PC-3 (cell line): ENCODE measurements at regions not wholly inside any gene's neighbourhood (a gene's known extent, or its start where the extent isn't known, plus 50 kb on each side); places are given as distances from the start of the nearest gene placed in this dataset.

ENCODE experiments used
- ATAC-seq: fragments of 200-7000 bp; cut with Tn5 transposase; 2 replicates; pipeline ENCODE4 v1.9.1; 2020; ENCODE audit warnings: mild to moderate bottlenecking, moderate library complexity
- BruUV-seq: library from RNA; stranded (reverse); fragments of 400-500 nt; replicated peaks from 2 replicates; lab custom pipeline; 2021; lab: Mats Ljungman, UMichigan
- CTCF ChIA-PET: fragments of 300-600 bp; sonication (Branson Sonifier 250); formaldehyde crosslinking; loops from one replicate; lab custom pipeline; 2022; ENCODE audit warnings: antibody characterized with exemption; lab: Charles Lee
- POLR2A ChIA-PET: fragments of 300-600 bp; sonication (Branson Sonifier 250); formaldehyde crosslinking; loops from one replicate; lab custom pipeline; 2022; ENCODE audit warnings: antibody characterized with exemption; ENCODE audit not compliant: unreplicated experiment; lab: Charles Lee
- DNase-seq: peaks from one replicate; pipeline ENCODE4 v3.0.0-alpha.2; 2015
- H2AFZ ChIP-seq: fragments of 300-600 bp; sonication (generic); 2 replicates; pipeline ENCODE4 v1.6.0; 2016; ENCODE audit warnings: antibody characterized with exemption, low read length
- H3F3A ChIP-seq: fragments of 300-600 bp; sonication (generic); one replicate; pipeline ENCODE4 v1.6.0; 2017; ENCODE audit warnings: antibody characterized with exemption, low read length, control low read depth, mild to moderate bottlenecking; ENCODE audit not compliant: unreplicated experiment
- H3K27ac ChIP-seq: fragments of 300-600 bp; sonication (generic); 2 replicates; pipeline ENCODE4 v1.5.1; 2016; ENCODE audit warnings: mild to moderate bottlenecking, low read length
- H3K27me3 ChIP-seq: fragments of 300-600 bp; sonication (generic); 2 replicates; pipeline ENCODE4 v1.6.1; 2016; ENCODE audit warnings: low read length, mixed read lengths
- H3K36me3 ChIP-seq: fragments of 300-600 bp; sonication (generic); 2 replicates; pipeline ENCODE4 v1.6.1; 2016; ENCODE audit warnings: low read depth, mixed run types, low read length, mixed read lengths
- H3K4me1 ChIP-seq: fragments of 300-600 bp; sonication (generic); 2 replicates; pipeline ENCODE4 v1.5.1; 2016; ENCODE audit warnings: low read length; ENCODE audit not compliant: insufficient read depth
- H3K4me2 ChIP-seq: fragments of 300-600 bp; sonication (generic); 2 replicates; pipeline ENCODE4 v1.6.0; 2016; ENCODE audit warnings: low read length
- H3K4me3 ChIP-seq: fragments of 300-600 bp; sonication (generic); 2 replicates; pipeline ENCODE4 v1.5.1; 2016; ENCODE audit warnings: mild to moderate bottlenecking, low read length, mixed read lengths
- H3K79me2 ChIP-seq: fragments of 300-600 bp; sonication (generic); 2 replicates; pipeline ENCODE4 v1.6.1; 2017; ENCODE audit warnings: low read length, mixed read lengths
- H3K9ac ChIP-seq: fragments of 300-600 bp; sonication (generic); 2 replicates; pipeline ENCODE4 v1.6.0; 2016; ENCODE audit warnings: mild to moderate bottlenecking, low read length
- H3K9me2 ChIP-seq: fragments of 300-600 bp; sonication (generic); replicated peaks from 2 replicates; pipeline ENCODE4 v1.6.1; 2016; ENCODE audit warnings: mixed run types, low read length, mixed read lengths
- H3K9me3 ChIP-seq: fragments of 300-600 bp; sonication (generic); 2 replicates; pipeline ENCODE4 v1.6.1; 2016; ENCODE audit warnings: low read length, mixed read lengths
- H4K20me1 ChIP-seq: fragments of 300-600 bp; sonication (generic); 2 replicates; pipeline ENCODE4 v1.6.1; 2016; ENCODE audit warnings: low read length, mixed read lengths
- EZH2 ChIP-seq: fragments of 300-600 bp; sonication (generic); IDR thresholded peaks from one replicate; pipeline ENCODE4 v1.6.1; 2017; ENCODE audit warnings: antibody characterized with exemption, mild to moderate bottlenecking, low read length; ENCODE audit not compliant: unreplicated experiment
- EZH2phosphoT487 ChIP-seq: fragments of 300-600 bp; sonication (generic); IDR thresholded peaks from 2 replicates; pipeline ENCODE4 v1.6.1; 2018; ENCODE audit warnings: mild to moderate bottlenecking, antibody characterized with exemption, low read length, borderline replicate concordance
- intact Hi-C: fragments of 100-400 bp; cut with micrococcal nuclease; formaldehyde crosslinking; loops from 2 replicates; pipeline ENCODE4 v1.9.0; 2023
- TF ChIP-seq, protein P1 (sequence below): fragments of 300-600 bp; sonication (generic); conservative IDR thresholded peaks from 2 replicates; pipeline ENCODE4 v1.5.1; 2017; ENCODE audit warnings: antibody characterized with exemption, low read depth, mild to moderate bottlenecking, low read length

DNA sequence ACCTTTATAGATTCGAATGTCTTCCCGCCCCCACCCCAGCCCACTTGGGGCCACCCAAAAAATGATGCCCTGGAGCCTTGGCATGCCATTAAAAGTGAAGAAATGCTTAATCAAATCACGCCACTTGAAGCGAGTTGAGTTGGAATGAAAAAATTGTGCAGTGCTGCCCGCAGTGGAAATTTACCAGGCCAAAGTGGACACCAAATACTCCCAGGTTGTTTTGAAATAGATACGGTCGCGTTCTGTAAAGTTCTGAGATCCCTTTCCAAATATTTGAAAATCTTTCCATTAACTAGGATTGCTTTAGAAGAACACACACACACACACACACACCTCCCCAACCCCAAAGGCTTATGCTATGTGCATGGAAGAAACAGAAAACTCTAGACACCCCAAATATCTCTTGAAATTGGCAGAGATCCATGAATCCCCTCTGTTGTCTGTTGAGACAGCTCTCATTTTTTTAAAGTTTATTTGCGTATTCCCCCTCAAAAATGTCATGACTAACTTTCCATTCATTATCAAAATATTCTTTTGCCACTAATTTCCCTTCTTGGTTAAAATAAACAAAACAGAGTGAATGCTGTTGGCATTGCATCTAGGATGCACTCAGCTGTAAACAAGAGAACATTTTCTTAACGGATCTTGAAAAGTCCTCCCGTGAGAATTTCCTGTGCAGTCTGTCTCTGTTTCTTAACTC lies 142.3 kb upstream of the KCNE2 start:
- ChIA-PET CTCF (no interaction called here), POLR2A (no interaction called here)
- H3K79me2 ChIP-seq: no peaks in the 10 kb centered on the region
- BruUV-seq: no TSS peak
- H3K4me3 ChIP-seq: no peak overlapping the region
- H3K9ac ChIP-seq: no peak overlapping the region
- no peaks in the 10 kb centered on the region for H3K9me3 ChIP-seq
- peaks cover 30% of the 10 kb centered on the region for H3K27me3 ChIP-seq
- no peak overlapping the region for H3K4me2 ChIP-seq
- no peaks in the 10 kb centered on the region for H3K36me3 ChIP-seq
- no peaks in the 10 kb centered on the region for H3K9me2 ChIP-seq
- H2AFZ ChIP-seq: no peak overlapping the region
- H3F3A ChIP-seq: no peaks in the 10 kb centered on the region
- ATAC-seq (no peak), DNase-seq (no peak)
- TF ChIP-seq, protein P1, sequence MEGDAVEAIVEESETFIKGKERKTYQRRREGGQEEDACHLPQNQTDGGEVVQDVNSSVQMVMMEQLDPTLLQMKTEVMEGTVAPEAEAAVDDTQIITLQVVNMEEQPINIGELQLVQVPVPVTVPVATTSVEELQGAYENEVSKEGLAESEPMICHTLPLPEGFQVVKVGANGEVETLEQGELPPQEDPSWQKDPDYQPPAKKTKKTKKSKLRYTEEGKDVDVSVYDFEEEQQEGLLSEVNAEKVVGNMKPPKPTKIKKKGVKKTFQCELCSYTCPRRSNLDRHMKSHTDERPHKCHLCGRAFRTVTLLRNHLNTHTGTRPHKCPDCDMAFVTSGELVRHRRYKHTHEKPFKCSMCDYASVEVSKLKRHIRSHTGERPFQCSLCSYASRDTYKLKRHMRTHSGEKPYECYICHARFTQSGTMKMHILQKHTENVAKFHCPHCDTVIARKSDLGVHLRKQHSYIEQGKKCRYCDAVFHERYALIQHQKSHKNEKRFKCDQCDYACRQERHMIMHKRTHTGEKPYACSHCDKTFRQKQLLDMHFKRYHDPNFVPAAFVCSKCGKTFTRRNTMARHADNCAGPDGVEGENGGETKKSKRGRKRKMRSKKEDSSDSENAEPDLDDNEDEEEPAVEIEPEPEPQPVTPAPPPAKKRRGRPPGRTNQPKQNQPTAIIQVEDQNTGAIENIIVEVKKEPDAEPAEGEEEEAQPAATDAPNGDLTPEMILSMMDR: no peak
- no peak for TF ChIP-seq EZH2
- no peaks in the 10 kb centered on the region for H3K4me1 ChIP-seq
- no peaks in the 10 kb centered on the region for H4K20me1 ChIP-seq
- no peak overlapping the region for H3K27ac ChIP-seq
- intact Hi-C loops: no loop called here

DNA sequence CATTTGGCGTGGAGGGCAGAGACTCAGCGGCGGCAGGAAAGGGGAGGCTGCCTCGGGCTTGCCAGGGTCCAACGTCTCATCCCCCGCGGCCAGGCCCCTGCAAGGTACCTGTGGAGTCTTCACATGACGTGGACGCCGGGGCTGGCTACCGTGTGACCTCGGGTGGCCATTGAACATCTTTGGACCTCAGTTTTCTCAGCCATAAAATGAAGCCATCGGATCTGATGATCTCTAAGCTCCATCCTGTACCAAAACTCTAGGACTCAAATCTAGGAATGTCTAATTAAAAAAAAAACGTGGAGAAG lies 141.8 kb upstream of the KCNE2 start:
- no peak overlapping the region for H3K4me2 ChIP-seq
- ATAC-seq: no peak
- intact Hi-C loops: no loop called here
- BruUV-seq: no TSS peak
- H3K9me3 ChIP-seq: no peaks in the 10 kb centered on the region
- peaks cover 30% of the 10 kb centered on the region for H3K27me3 ChIP-seq
- no peak overlapping the region for H2AFZ ChIP-seq
- no peak overlapping the region for H3K4me3 ChIP-seq
- no peaks in the 10 kb centered on the region for H3K4me1 ChIP-seq
- H3K9me2 ChIP-seq: no peaks in the 10 kb centered on the region
- no peaks in the 10 kb centered on the region for H3K36me3 ChIP-seq
- H3K79me2 ChIP-seq: no peaks in the 10 kb centered on the region
- no peaks in the 10 kb centered on the region for H3F3A ChIP-seq
- POLR2A ChIA-PET: no interaction called here
- CTCF ChIA-PET: no interaction called here
- no peaks in the 10 kb centered on the region for H4K20me1 ChIP-seq
- no peak overlapping the region for H3K9ac ChIP-seq
- DNase-seq: no peak
- no peak overlapping the region for H3K27ac ChIP-seq
- TF ChIP-seq EZH2phosphoT487 (no peak), EZH2 (no peak)
- TF ChIP-seq, protein P1: no peak

DNA sequence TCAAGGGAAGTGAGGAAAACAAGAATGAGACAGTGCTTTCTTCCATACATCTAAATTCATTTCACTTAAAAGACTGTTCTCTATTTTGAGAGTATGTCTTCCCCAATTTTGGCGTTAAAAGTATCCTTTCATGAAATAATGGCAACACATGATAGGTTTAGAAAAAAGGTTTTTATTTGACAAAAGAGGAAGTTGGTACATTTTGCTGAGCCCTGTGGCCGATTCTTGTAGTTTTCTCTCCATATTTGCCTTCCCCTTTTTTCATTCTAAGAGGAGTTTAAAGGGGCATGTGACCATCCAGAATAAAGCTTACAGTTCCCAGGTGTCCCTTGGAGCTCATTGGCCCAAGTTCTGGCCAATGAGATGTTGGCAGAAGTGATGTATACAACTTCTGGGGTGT lies 140.4 kb upstream of the KCNE2 start:
- TF ChIP-seq, protein P1: no peak
- TF ChIP-seq EZH2phosphoT487: no peak
- no peak for TF ChIP-seq EZH2
- POLR2A ChIA-PET: no interaction called here
- Histone ChIP-seq H3K27me3 (peaks cover 30% of the 10 kb centered on the region), H3K79me2 (no peaks in the 10 kb centered on the region), H3K36me3 (no peaks in the 10 kb centered on the region), H3K9ac (no peak overlapping the region), H3F3A (no peaks in the 10 kb centered on the region), H2AFZ (no peak overlapping the region), H4K20me1 (no peaks in the 10 kb centered on the region), H3K9me3 (no peaks in the 10 kb centered on the region), H3K4me1 (no peaks in the 10 kb centered on the region), H3K9me2 (no peaks in the 10 kb centered on the region), H3K4me3 (no peak overlapping the region), H3K27ac (no peak overlapping the region), H3K4me2 (no peak overlapping the region)
- CTCF ChIA-PET: no interaction called here
- DNase-seq (no peak), ATAC-seq (no peak)
- no TSS peak for BruUV-seq
- intact Hi-C loops: no loop called here
